ENCODE measurements at regions not wholly inside any gene's neighbourhood (a gene's known extent, or its start where the extent isn't known, plus 50 kb on each side); places are given as distances from the start of the nearest gene placed in this dataset.
"Not testable (repeated sequence)": the region's sequence is repeated elsewhere in the genome, so short reads cannot be mapped to it uniquely, and the experiment has no call there.

- no peak for DNase-seq (ENCODE audit: low spot score)
Observed at GRCh38 chr1:65062339-65062738, 85.7 kb upstream of the AK4 start.

- DNase-seq (ENCODE audit: low spot score): no peak
Observed at GRCh38 chr1:65063025-65063424, 85.0 kb upstream of the AK4 start.

GRCh38 chr1:65064981-65065380 lies 83.0 kb upstream of the AK4 start:
- DNase-seq (ENCODE audit: low spot score): no peak

GRCh38 chr1:65065524-65066418 lies 82.2 kb upstream of the AK4 start:
- DNase-seq (ENCODE audit: low spot score): no peak

- DNase-seq (ENCODE audit: low spot score): no peak
Observed at GRCh38 chr1:65066419-65066765, 81.6 kb upstream of the AK4 start.

- peak; percentile 96 for DNase-seq (ENCODE audit: low spot score)
Observed at GRCh38 chr1:65066766-65067490, 81.1 kb upstream of the AK4 start.

GRCh38 chr1:65067491-65068201 lies 80.4 kb upstream of the AK4 start:
- DNase-seq (ENCODE audit: low spot score): peak; percentile 90

GRCh38 chr1:65068202-65069010 lies 79.6 kb upstream of the AK4 start:
- no peak for DNase-seq (ENCODE audit: low spot score)

GRCh38 chr1:65069011-65069565 lies 78.9 kb upstream of the AK4 start:
- no peak for DNase-seq (ENCODE audit: low spot score)

- DNase-seq (ENCODE audit: low spot score): no peak
Observed at GRCh38 chr1:65072845-65073244, 75.2 kb upstream of the AK4 start.

GRCh38 chr1:65075123-65075976 lies 72.7 kb upstream of the AK4 start:
- DNase-seq (ENCODE audit: low spot score): no peak

GRCh38 chr1:65077369-65077768 lies 70.6 kb upstream of the AK4 start:
- no peak for DNase-seq (ENCODE audit: low spot score)

- no peak for DNase-seq (ENCODE audit: low spot score)
Observed at GRCh38 chr1:65079941-65080340, 68.1 kb upstream of the AK4 start.

GRCh38 chr1:65082346-65083040 lies 65.5 kb upstream of the AK4 start:
- DNase-seq (ENCODE audit: low spot score): no peak

- no peak for DNase-seq (ENCODE audit: low spot score)
Observed at GRCh38 chr1:65083263-65083896, 64.6 kb upstream of the AK4 start.

- DNase-seq (ENCODE audit: low spot score): no peak
Observed at GRCh38 chr1:65084066-65084465, 63.9 kb upstream of the AK4 start.

- DNase-seq (ENCODE audit: low spot score): not testable (repeated sequence)
Observed at GRCh38 chr1:65087519-65087918, 60.5 kb upstream of the AK4 start.

GRCh38 chr1:65090406-65090805 lies 57.6 kb upstream of the AK4 start:
- DNase-seq (ENCODE audit: low spot score): no peak

GRCh38 chr1:65092691-65093090 lies 55.3 kb upstream of the AK4 start:
- no peak for DNase-seq (ENCODE audit: low spot score)
